GM23338 (cell line): ENCODE measurements at regions not wholly inside any gene's neighbourhood (a gene's known extent, or its start where the extent isn't known, plus 50 kb on each side); places are given as distances from the start of the nearest gene placed in this dataset.

ENCODE experiments used
- CTCF ChIP-seq, 2 experiments: fragments of 200-600 bp in 1 of 2; sonication (generic) in 1 of 2; conservative IDR thresholded peaks; 2 replicates each; pipeline versions ENCODE4 v1.5.1 to v1.6.1; 2016 to 2017; ENCODE audit warnings: antibody characterized with exemption in 2 of 2, low read depth in 2 of 2, mild to moderate bottlenecking in 2 of 2, moderate library complexity in 1 of 2
- EZH2 ChIP-seq: fragments of 200-600 bp; sonication (generic); IDR thresholded peaks from one replicate; pipeline ENCODE4 v1.8.0; 2017; ENCODE audit warnings: antibody characterized with exemption, mild to moderate bottlenecking, low read depth; ENCODE audit not compliant: unreplicated experiment
- NANOG ChIP-seq: IDR thresholded peaks from 2 replicates; pipeline ENCODE4 v1.6.1; 2016; ENCODE audit warnings: antibody characterized with exemption, borderline replicate concordance

- no peak for TF ChIP-seq CTCF (conservative IDR thresholded peaks at IDR 0.05; ENCODE audit: low read depth in 2 of 2)
- TF ChIP-seq EZH2: no peak
- TF ChIP-seq NANOG: no peak
These were observed 348.8 kb downstream of the CGGBP1 start for GRCh38 chr3:87710028-87710427.
